HepG2 (cell line): ENCODE measurements at regions not wholly inside any gene's neighbourhood (a gene's known extent, or its start where the extent isn't known, plus 50 kb on each side); places are given as distances from the start of the nearest gene placed in this dataset.

Experiments
- ATAC-seq: fragments of 200-7000 bp; cut with Tn5 transposase; 3 replicates; pipeline ENCODE4 v1.9.1; 2020; ENCODE audit warnings: mild to moderate bottlenecking, moderate library complexity
- BruUV-seq: library from RNA; stranded (reverse); fragments of 400-500 nt; replicated peaks from 2 replicates; lab custom pipeline; 2021; lab: Mats Ljungman, UMichigan
- CTCF ChIA-PET: fragments of 300-600 bp; formaldehyde crosslinking; extraction: SDS; loops from one replicate; lab custom pipeline; 2021; ENCODE audit warnings: low total read pairs, inconsistent platforms, low intra/inter-chr PET ratio; lab: Yijun Ruan, JAX
- POLR2A ChIA-PET: fragments of 350-600 bp; sonication (Branson Sonifier 250); formaldehyde crosslinking; loops from one replicate; lab custom pipeline; 2020; ENCODE audit warnings: antibody characterized with exemption, inconsistent platforms; lab: Yijun Ruan, JAX
- DNase-seq: peaks from one replicate; pipeline ENCODE4 v3.0.0-alpha.2; 2015; ENCODE audit warnings: low spot score
- FAIRE-seq: peaks from 3 replicates; lab custom pipeline; 2011; peaks lifted over from hg19 to GRCh38; lab: Jason Lieb, UNC
- H2AFZ ChIP-seq: one replicate; pipeline ENCODE4 v1.6.1; 2011; ENCODE audit warnings: low read length, inconsistent platforms
- H3K27ac ChIP-seq: fragments of 300-600 bp; 3 replicates; pipeline ENCODE4 v1.8.0; 2011; ENCODE audit warnings: mixed run types, mild to moderate bottlenecking, mixed read lengths, low read length, inconsistent platforms; ENCODE audit not compliant: insufficient read depth; ENCODE audit errors: extremely low read length
- H3K27me3 ChIP-seq, 2 experiments: fragments of 200-600 bp in 1 of 2; 2 replicates in 1 of 2; 3 replicates in 1 of 2; pipeline versions ENCODE4 v1.6.0 to v1.8.0; 2011; ENCODE audit warnings: low read length in 2 of 2, mild to moderate bottlenecking in 2 of 2, moderate library complexity in 2 of 2, inconsistent platforms in 1 of 2; ENCODE audit not compliant: insufficient read depth in 2 of 2, control insufficient read depth in 1 of 2
- H3K36me3 ChIP-seq, 2 experiments: fragments of 200-600 bp in 1 of 2; replicated peaks in 1 of 2; 2 replicates in 1 of 2; 3 replicates in 1 of 2; pipeline versions ENCODE4 v1.5.1 to v1.8.0; 2011; ENCODE audit warnings: low read length in 2 of 2, inconsistent platforms in 1 of 2; ENCODE audit not compliant: insufficient read depth in 2 of 2, control insufficient read depth in 1 of 2
- H3K4me1 ChIP-seq: 2 replicates; pipeline ENCODE4 v1.5.1; 2012; ENCODE audit warnings: low read length, inconsistent platforms; ENCODE audit not compliant: insufficient read depth
- H3K4me2 ChIP-seq: 2 replicates; pipeline ENCODE4 v1.6.0; 2011; ENCODE audit warnings: low read depth, low read length, inconsistent platforms
- H3K4me3 ChIP-seq, 3 experiments: fragments of 200-600 bp in 1 of 3; sonication (generic), shearing (Covaris generic) in 1 of 3; replicated peaks in 1 of 3; 2 replicates each; pipeline ENCODE4 v1.5.1; 2011 to 2016; ENCODE audit warnings: low read length in 3 of 3, inconsistent platforms in 2 of 3, low read depth in 2 of 3, mild to moderate bottlenecking in 2 of 3, control low read depth in 1 of 3, mixed read lengths in 1 of 3; ENCODE audit not compliant: insufficient read depth in 1 of 3
- H3K79me2 ChIP-seq: one replicate; pipeline ENCODE4 v1.6.1; 2011; ENCODE audit warnings: low read length, inconsistent platforms; ENCODE audit not compliant: insufficient read depth
- H3K9ac ChIP-seq: 2 replicates; pipeline ENCODE4 v1.6.0; 2011; ENCODE audit warnings: mild to moderate bottlenecking, low read depth, low read length, inconsistent platforms; ENCODE audit not compliant: insufficient read depth
- H3K9me3 ChIP-seq: 2 replicates; pipeline ENCODE4 v1.5.1; 2012; ENCODE audit warnings: mild to moderate bottlenecking, low read length
- H4K20me1 ChIP-seq: 2 replicates; pipeline ENCODE4 v1.6.0; 2011; ENCODE audit warnings: inconsistent platforms, mild to moderate bottlenecking, low read length, moderate library complexity; ENCODE audit not compliant: insufficient read depth
- GPN1 ChIP-seq: sonication (generic); formaldehyde crosslinking; IDR thresholded peaks from 2 replicates; pipeline ENCODE4 v1.5.1; 2020; ENCODE audit warnings: missing genetic modification reagents, borderline replicate concordance
- MTA3 ChIP-seq: sonication (generic); formaldehyde crosslinking; IDR thresholded peaks from 2 replicates; pipeline ENCODE4 v1.4.0; 2020; ENCODE audit warnings: missing genetic modification reagents
- MYPOP ChIP-seq: sonication (generic); formaldehyde crosslinking; IDR thresholded peaks from 2 replicates; pipeline ENCODE4 v1.8.1; 2023; ENCODE audit warnings: mild to moderate bottlenecking, moderate library complexity, missing genetic modification reagents
- NAIF1 ChIP-seq: sonication (generic); formaldehyde crosslinking; IDR thresholded peaks from 2 replicates; pipeline ENCODE4 v1.5.0; 2020; ENCODE audit warnings: mild to moderate bottlenecking, missing genetic modification reagents, borderline replicate concordance
- NR2F2 ChIP-seq: IDR thresholded peaks from 2 replicates; pipeline ENCODE4 v1.6.1; 2012; ENCODE audit warnings: low read depth, inconsistent platforms, borderline replicate concordance
- PATZ1 ChIP-seq: sonication (generic); formaldehyde crosslinking; IDR thresholded peaks from 2 replicates; pipeline ENCODE4 v1.4.0; 2020; ENCODE audit warnings: missing genetic modification reagents
- POLR2AphosphoS2 ChIP-seq: IDR thresholded peaks from 2 replicates; pipeline ENCODE4 v1.6.1; 2011; ENCODE audit warnings: low read depth, low read length, improper control_type of control experiment
- RARG ChIP-seq: sonication (generic); formaldehyde crosslinking; IDR thresholded peaks from 2 replicates; pipeline ENCODE4 v1.4.0; 2020; ENCODE audit warnings: low read depth, mild to moderate bottlenecking, missing genetic modification reagents
- SIX1 ChIP-seq: sonication (generic); formaldehyde crosslinking; IDR thresholded peaks from 2 replicates; pipeline ENCODE4 v1.4.0; 2020; ENCODE audit warnings: missing genetic modification reagents, borderline replicate concordance
- SP140L ChIP-seq: sonication (generic); formaldehyde crosslinking; IDR thresholded peaks from 2 replicates; pipeline ENCODE4 v1.4.0; 2020; ENCODE audit warnings: missing genetic modification reagents, borderline replicate concordance
- SRY ChIP-seq: sonication (generic); formaldehyde crosslinking; IDR thresholded peaks from 2 replicates; pipeline ENCODE4 v1.8.0; 2022; ENCODE audit warnings: mild to moderate bottlenecking, missing genetic modification reagents
- U2AF2 ChIP-seq: fragments of 200-400 bp; formaldehyde crosslinking; IDR thresholded peaks from 2 replicates; pipeline ENCODE4 v1.6.1; 2017; ENCODE audit warnings: low read depth, mild to moderate bottlenecking, low read length
- ZHX2 ChIP-seq, 2 experiments: sonication (generic) in 1 of 2; formaldehyde crosslinking in 1 of 2; IDR thresholded peaks; 2 replicates each; pipeline versions ENCODE4 v1.6.1 to v1.9.0; 2014 to 2022; ENCODE audit warnings: antibody characterized with exemption in 1 of 2, borderline replicate concordance in 1 of 2, inconsistent platforms in 1 of 2, low read depth in 1 of 2, missing genetic modification reagents in 1 of 2
- ZNF24 ChIP-seq: fragments of 450-650 bp; IDR thresholded peaks from 2 replicates; pipeline ENCODE4 v1.6.1; 2017; ENCODE audit warnings: antibody characterized with exemption, mild to moderate bottlenecking
- ZNF256 ChIP-seq: sonication (generic); formaldehyde crosslinking; conservative IDR thresholded peaks from 2 replicates; pipeline ENCODE4 v1.4.0; 2020; ENCODE audit warnings: missing genetic modification reagents
- ZNF451 ChIP-seq: sonication (generic); formaldehyde crosslinking; IDR thresholded peaks from 2 replicates; pipeline ENCODE4 v1.5.0; 2020; ENCODE audit warnings: mild to moderate bottlenecking, missing genetic modification reagents
- ZNF709 ChIP-seq: sonication (generic); formaldehyde crosslinking; IDR thresholded peaks from 2 replicates; pipeline ENCODE4 v1.5.0; 2020; ENCODE audit warnings: mild to moderate bottlenecking, missing genetic modification reagents
- WGBS: methylation state at CpG from one replicate; pipeline ENCODE4 v1.1.6; 2017; ENCODE audit warnings: low lambda C conversion rate; 5-methylcytosine and 5-hydroxymethylcytosine counted together
- in situ Hi-C: cut with HindIII; loops from 2 replicates; pipeline ENCODE4 v1.10.0; 2017; ENCODE audit warnings: low pct_unique_long_range_greater_than_20kb; ENCODE audit not compliant: extremely low pct_ligation_motif_present
- intact Hi-C: fragments of 100-400 bp; cut with micrococcal nuclease; formaldehyde crosslinking; loops from one replicate; pipeline ENCODE4 v1.10.0; 2022; ENCODE audit not compliant: unreplicated experiment

GRCh38 chr6:68025764-68026163, 609.3 kb upstream of the ADGRB3 start:
- H4K20me1 ChIP-seq = no peaks in the 10 kb centered on the region
- no peaks in the 10 kb centered on the region; a peak in 1 of 5 replicates for H3K27me3 ChIP-seq
- no peaks in the 10 kb centered on the region for H3K4me1 ChIP-seq
- no peaks in the 10 kb centered on the region for H3K79me2 ChIP-seq
- no peak overlapping the region for H2AFZ ChIP-seq
- 20% methylated on average over 3 of the region's 3 CpGs for WGBS
- CTCF ChIA-PET = no interaction called here
- no TSS peak for BruUV-seq
- no peak overlapping the region for H3K9ac ChIP-seq
- intact Hi-C loops = no loop called here
- TF ChIP-seq GPN1 (no peak), MTA3 (CRISPR knock-in tag) (no peak), RARG (no peak), SP140L (CRISPR knock-in tag) (no peak), ZNF256 (CRISPR knock-in tag) (no peak), NAIF1 (no peak), POLR2AphosphoS2 (no peak), ZNF709 (CRISPR knock-in tag) (no peak), SRY (CRISPR knock-in tag) (no peak), NR2F2 (no peak), ZNF451 (CRISPR knock-in tag) (no peak), MYPOP (no peak), PATZ1 (CRISPR knock-in tag) (no peak), U2AF2 (no peak), SIX1 (no peak), ZHX2 (IDR thresholded peaks at IDR 0.05; ENCODE audit: low read depth) (no peak), ZHX2 (CRISPR knock-in tag; IDR thresholded peaks at IDR 0.05; ENCODE audit: borderline replicate concordance) (no peak), ZNF24 (no peak)
- POLR2A ChIA-PET = no interaction called here
- DNase-seq (no peak), ATAC-seq (no peak), FAIRE-seq (no peak)
- H3K36me3 ChIP-seq = no peaks in the 10 kb centered on the region
- in situ Hi-C loops = no loop called here
- no peak overlapping the region for H3K4me3 ChIP-seq
- no peak overlapping the region for H3K4me2 ChIP-seq
- no peaks in the 10 kb centered on the region for H3K9me3 ChIP-seq
- no peak overlapping the region for H3K27ac ChIP-seq
